ENCODE measurements at regions not wholly inside any gene's neighbourhood (a gene's known extent, or its start where the extent isn't known, plus 50 kb on each side); places are given as distances from the start of the nearest gene placed in this dataset.

DNA sequence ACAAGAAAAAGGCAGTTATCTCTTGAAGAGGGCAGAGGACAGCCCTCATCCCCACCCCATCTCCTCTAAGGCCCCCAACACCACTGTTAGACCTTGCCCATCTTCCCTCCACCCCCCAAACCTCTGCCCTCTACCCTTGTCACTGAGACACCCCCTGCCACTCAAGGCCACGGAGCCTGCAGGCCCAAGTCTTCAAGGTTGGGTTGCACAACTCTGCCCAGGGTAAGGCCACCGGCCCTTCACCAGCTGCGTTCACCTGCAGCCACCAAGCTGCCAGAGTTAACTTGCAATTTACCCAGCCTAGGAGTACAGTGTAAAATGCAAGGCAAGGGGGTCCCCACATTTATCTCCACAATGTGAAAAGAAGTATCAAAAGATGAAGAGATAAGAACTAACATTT is 128.7 kb upstream of the PKDCC start:
- no peak for TF ChIP-seq CTCF (IDR thresholded peaks at IDR 0.05; ENCODE audit: low read depth, low read length)
- no peak for TF ChIP-seq EZH2phosphoT487 (IDR thresholded peaks at IDR 0.05; ENCODE audit: low read depth)
